Peyer's patch (tissue), 4 donors: ENCODE measurements at regions not wholly inside any gene's neighbourhood (a gene's known extent, or its start where the extent isn't known, plus 50 kb on each side); places are given as distances from the start of the nearest gene placed in this dataset.
"Not testable (repeated sequence)": the region's sequence is repeated elsewhere in the genome, so short reads cannot be mapped to it uniquely, and the experiment has no call there.

Source experiments
- POLR2A ChIP-seq, 2 donors: fragments of 450-650 bp; IDR thresholded peaks; one replicate each; pipeline ENCODE4 v1.5.1; 2017; ENCODE audit warnings: antibody characterized with exemption in 2 of 2, mild to moderate bottlenecking in 2 of 2, moderate library complexity in 2 of 2
- TF ChIP-seq, protein P1 (sequence below), 6 experiments: fragments of 450-650 bp in 4 of 6; fragments of 200-600 bp in 2 of 6; sonication (generic) in 1 of 6; IDR thresholded peaks; one replicate each; pipeline ENCODE4 v1.5.1; 2017 to 2019; ENCODE audit warnings: antibody characterized with exemption in 6 of 6, mild to moderate bottlenecking in 3 of 6, moderate library complexity in 1 of 6

DNA sequence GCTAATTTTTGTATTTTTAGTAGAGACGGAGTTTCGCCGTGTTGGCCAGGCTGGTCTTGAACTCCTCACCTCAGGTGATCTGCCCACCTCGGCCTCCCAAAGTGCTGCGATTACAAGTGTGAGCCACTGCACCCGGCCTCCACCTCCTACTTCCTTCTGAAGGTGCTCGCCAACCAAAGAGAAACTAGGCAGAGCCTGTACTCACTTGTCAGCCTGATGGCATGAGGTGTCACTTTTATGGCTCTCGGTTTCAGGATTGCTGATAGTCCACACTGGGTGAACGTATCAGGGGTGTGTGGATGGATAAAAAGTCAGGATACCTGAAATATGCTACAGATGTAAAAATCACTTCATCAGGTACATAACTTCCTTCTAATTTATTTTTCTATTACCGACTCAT, 468.3 kb downstream of the DIRAS2 start:
- TF ChIP-seq, protein P1, sequence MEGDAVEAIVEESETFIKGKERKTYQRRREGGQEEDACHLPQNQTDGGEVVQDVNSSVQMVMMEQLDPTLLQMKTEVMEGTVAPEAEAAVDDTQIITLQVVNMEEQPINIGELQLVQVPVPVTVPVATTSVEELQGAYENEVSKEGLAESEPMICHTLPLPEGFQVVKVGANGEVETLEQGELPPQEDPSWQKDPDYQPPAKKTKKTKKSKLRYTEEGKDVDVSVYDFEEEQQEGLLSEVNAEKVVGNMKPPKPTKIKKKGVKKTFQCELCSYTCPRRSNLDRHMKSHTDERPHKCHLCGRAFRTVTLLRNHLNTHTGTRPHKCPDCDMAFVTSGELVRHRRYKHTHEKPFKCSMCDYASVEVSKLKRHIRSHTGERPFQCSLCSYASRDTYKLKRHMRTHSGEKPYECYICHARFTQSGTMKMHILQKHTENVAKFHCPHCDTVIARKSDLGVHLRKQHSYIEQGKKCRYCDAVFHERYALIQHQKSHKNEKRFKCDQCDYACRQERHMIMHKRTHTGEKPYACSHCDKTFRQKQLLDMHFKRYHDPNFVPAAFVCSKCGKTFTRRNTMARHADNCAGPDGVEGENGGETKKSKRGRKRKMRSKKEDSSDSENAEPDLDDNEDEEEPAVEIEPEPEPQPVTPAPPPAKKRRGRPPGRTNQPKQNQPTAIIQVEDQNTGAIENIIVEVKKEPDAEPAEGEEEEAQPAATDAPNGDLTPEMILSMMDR (IDR thresholded peaks at IDR 0.05): not testable (repeated sequence)
- not testable (repeated sequence) for TF ChIP-seq POLR2A (IDR thresholded peaks at IDR 0.05)
